ENCODE measurements at regions not wholly inside any gene's neighbourhood (a gene's known extent, or its start where the extent isn't known, plus 50 kb on each side); places are given as distances from the start of the nearest gene placed in this dataset.

- TF ChIP-seq, protein P1, sequence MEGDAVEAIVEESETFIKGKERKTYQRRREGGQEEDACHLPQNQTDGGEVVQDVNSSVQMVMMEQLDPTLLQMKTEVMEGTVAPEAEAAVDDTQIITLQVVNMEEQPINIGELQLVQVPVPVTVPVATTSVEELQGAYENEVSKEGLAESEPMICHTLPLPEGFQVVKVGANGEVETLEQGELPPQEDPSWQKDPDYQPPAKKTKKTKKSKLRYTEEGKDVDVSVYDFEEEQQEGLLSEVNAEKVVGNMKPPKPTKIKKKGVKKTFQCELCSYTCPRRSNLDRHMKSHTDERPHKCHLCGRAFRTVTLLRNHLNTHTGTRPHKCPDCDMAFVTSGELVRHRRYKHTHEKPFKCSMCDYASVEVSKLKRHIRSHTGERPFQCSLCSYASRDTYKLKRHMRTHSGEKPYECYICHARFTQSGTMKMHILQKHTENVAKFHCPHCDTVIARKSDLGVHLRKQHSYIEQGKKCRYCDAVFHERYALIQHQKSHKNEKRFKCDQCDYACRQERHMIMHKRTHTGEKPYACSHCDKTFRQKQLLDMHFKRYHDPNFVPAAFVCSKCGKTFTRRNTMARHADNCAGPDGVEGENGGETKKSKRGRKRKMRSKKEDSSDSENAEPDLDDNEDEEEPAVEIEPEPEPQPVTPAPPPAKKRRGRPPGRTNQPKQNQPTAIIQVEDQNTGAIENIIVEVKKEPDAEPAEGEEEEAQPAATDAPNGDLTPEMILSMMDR (conservative IDR thresholded peaks at IDR 0.05), result no peak
- no peaks in the 10 kb centered on the region for H3K36me3 Mint-ChIP-seq (ENCODE audit: low read depth)
- Histone ChIP-seq H3K9me3 (ENCODE audit: control insufficient read depth, low read length) (peaks cover 4% of the 10 kb centered on the region), H3K4me1 (ENCODE audit: control insufficient read depth, insufficient read depth, low read length) (peaks cover 5% of the 10 kb centered on the region), H3K27me3 (ENCODE audit: control insufficient read depth, insufficient read depth, low read length, poor library complexity, severe bottlenecking) (no peaks in the 10 kb centered on the region), H3K36me3 (ENCODE audit: control insufficient read depth, insufficient read depth, low read length) (no peaks in the 10 kb centered on the region), H3K9ac (ENCODE audit: extremely low read depth, low read length, poor library complexity, severe bottlenecking) (no peak overlapping the region), H3K4me3 (ENCODE audit: low read length) (no peak overlapping the region), H3K27ac (ENCODE audit: low read depth, low read length) (no peak overlapping the region)
- H3K9me3 Mint-ChIP-seq, result no peaks in the 10 kb centered on the region
- peaks cover 32% of the 10 kb centered on the region for H3K4me1 Mint-ChIP-seq
- no peaks in the 10 kb centered on the region for H3K27me3 Mint-ChIP-seq (ENCODE audit: insufficient read depth)
- H3K4me3 Mint-ChIP-seq, result no peak overlapping the region
- DNase-seq, result no peak
- WGBS, 2 experiments (ENCODE audit: insufficient coverage in 1 of 2, insufficient read length in 1 of 2), result 89 to 95% methylated on average over 5 to 7 of the region's 7 CpGs
- no peak overlapping the region for H3K27ac Mint-ChIP-seq
These were observed 69.4 kb upstream of the ARHGAP28 start for GRCh38 chr18:6659963-6660725.

GRCh38 chr18:6661692-6662415 is 67.7 kb upstream of the ARHGAP28 start:
- no peaks in the 10 kb centered on the region for H3K27me3 Mint-ChIP-seq (ENCODE audit: insufficient read depth)
- Histone ChIP-seq H3K27ac (ENCODE audit: low read depth, low read length) (no peak overlapping the region), H3K4me3 (ENCODE audit: low read length) (no peak overlapping the region), H3K27me3 (ENCODE audit: control insufficient read depth, insufficient read depth, low read length, poor library complexity, severe bottlenecking) (no peaks in the 10 kb centered on the region), H3K36me3 (ENCODE audit: control insufficient read depth, insufficient read depth, low read length) (no peaks in the 10 kb centered on the region), H3K9ac (ENCODE audit: extremely low read depth, low read length, poor library complexity, severe bottlenecking) (no peak overlapping the region), H3K4me1 (ENCODE audit: control insufficient read depth, insufficient read depth, low read length) (peaks cover 5% of the 10 kb centered on the region), H3K9me3 (ENCODE audit: control insufficient read depth, low read length) (peaks cover 1% of the 10 kb centered on the region)
- no peaks in the 10 kb centered on the region for H3K9me3 Mint-ChIP-seq
- 93 to 95% methylated on average over 3 to 4 of the region's 4 CpGs for WGBS, 2 experiments (ENCODE audit: insufficient coverage in 1 of 2, insufficient read length in 1 of 2)
- TF ChIP-seq, protein P1 (conservative IDR thresholded peaks at IDR 0.05), result no peak
- no peak overlapping the region for H3K4me3 Mint-ChIP-seq
- DNase-seq, result no peak
- no peaks in the 10 kb centered on the region for H3K36me3 Mint-ChIP-seq (ENCODE audit: low read depth)
- no peak overlapping the region for H3K27ac Mint-ChIP-seq
- H3K4me1 Mint-ChIP-seq, result peaks cover 28% of the 10 kb centered on the region

GRCh38 chr18:6666012-6666685 is 63.4 kb upstream of the ARHGAP28 start:
- no peak overlapping the region for H3K27ac Mint-ChIP-seq
- H3K9me3 ChIP-seq (ENCODE audit: control insufficient read depth, low read length), result no peaks in the 10 kb centered on the region
- no peak overlapping the region for H3K9ac ChIP-seq (ENCODE audit: extremely low read depth, low read length, poor library complexity, severe bottlenecking)
- no peak overlapping the region for H3K27ac ChIP-seq (ENCODE audit: low read depth, low read length)
- H3K9me3 Mint-ChIP-seq, result no peaks in the 10 kb centered on the region
- H3K27me3 Mint-ChIP-seq (ENCODE audit: insufficient read depth), result no peaks in the 10 kb centered on the region
- no peaks in the 10 kb centered on the region for H3K36me3 ChIP-seq (ENCODE audit: control insufficient read depth, insufficient read depth, low read length)
- H3K36me3 Mint-ChIP-seq (ENCODE audit: low read depth), result no peaks in the 10 kb centered on the region
- no peaks in the 10 kb centered on the region for H3K27me3 ChIP-seq (ENCODE audit: control insufficient read depth, insufficient read depth, low read length, poor library complexity, severe bottlenecking)
- peaks cover 12% of the 10 kb centered on the region for H3K4me1 Mint-ChIP-seq
- H3K4me1 ChIP-seq (ENCODE audit: control insufficient read depth, insufficient read depth, low read length), result peaks cover 5% of the 10 kb centered on the region
- H3K4me3 ChIP-seq (ENCODE audit: low read length), result no peak overlapping the region
- TF ChIP-seq, protein P1 (conservative IDR thresholded peaks at IDR 0.05), result no peak
- no peak for DNase-seq
- no peak overlapping the region for H3K4me3 Mint-ChIP-seq
- WGBS, 2 experiments (ENCODE audit: insufficient coverage in 1 of 2, insufficient read length in 1 of 2), result 81 to 100% methylated on average over 1 to 3 of the region's 3 CpGs
